Body of pancreas (tissue), 4 donors: ENCODE measurements at regions not wholly inside any gene's neighbourhood (a gene's known extent, or its start where the extent isn't known, plus 50 kb on each side); places are given as distances from the start of the nearest gene placed in this dataset.

Source experiments
- CTCF ChIP-seq, 7 experiments: fragments of 450-650 bp in 4 of 7; fragments of 200-600 bp in 3 of 7; sonication (generic) in 3 of 7; IDR thresholded peaks; one replicate each; pipeline ENCODE4 v1.5.1; 2016 to 2019; ENCODE audit warnings: antibody characterized with exemption in 7 of 7
- POLR2A ChIP-seq, 3 donors: fragments of 450-650 bp; IDR thresholded peaks; one replicate each; pipeline ENCODE4 v1.6.1; 2016; ENCODE audit warnings: antibody characterized with exemption in 3 of 3, mild to moderate bottlenecking in 2 of 3

DNA sequence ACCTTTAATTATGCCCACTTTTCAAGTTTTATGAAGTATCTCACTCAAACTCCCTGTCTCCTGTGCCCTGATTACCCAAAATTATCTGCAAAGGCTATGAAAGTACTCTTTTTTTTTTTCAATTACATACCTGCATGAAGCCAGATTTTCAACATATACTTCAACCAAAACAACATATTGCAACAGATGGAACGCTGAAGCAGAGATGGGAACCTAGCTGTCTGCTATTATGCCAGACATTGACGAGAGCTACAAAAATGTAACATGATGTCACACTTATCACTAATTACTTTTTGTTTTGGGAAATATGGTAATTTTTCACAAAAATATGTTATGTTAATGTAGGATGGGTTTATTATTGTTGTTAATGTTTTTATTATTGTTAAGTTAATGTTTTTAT, 86.5 kb upstream of the SLC1A3 start:
- no peak for TF ChIP-seq CTCF (IDR thresholded peaks at IDR 0.05)
- no peak for TF ChIP-seq POLR2A (IDR thresholded peaks at IDR 0.05)
